Heart right ventricle (tissue), 16 donors: ENCODE measurements at regions not wholly inside any gene's neighbourhood (a gene's known extent, or its start where the extent isn't known, plus 50 kb on each side); places are given as distances from the start of the nearest gene placed in this dataset.
"Not testable (repeated sequence)": the region's sequence is repeated elsewhere in the genome, so short reads cannot be mapped to it uniquely, and the experiment has no call there.

Source experiments
- ATAC-seq, 8 donors: fragments of 200-7000 bp; cut with Tn5 transposase; one replicate each; pipeline ENCODE4 v1.9.1; 2020; ENCODE audit warnings: mild to moderate bottlenecking in 8 of 8, moderate library complexity in 8 of 8, moderate number of reproducible peaks in 1 of 8
- DNase-seq, 2 donors: peaks; one replicate each; pipeline ENCODE4 v3.0.0-alpha.2; 2020
- H3K27ac ChIP-seq, 10 donors: fragments of 200-600 bp; sonication (generic) in 2 of 10; one replicate each; pipeline versions ENCODE4 v1.5.0 to v1.8.0; 2020 to 2022; ENCODE audit warnings: mild to moderate bottlenecking in 3 of 10
- H3K27me3 ChIP-seq, 7 donors: fragments of 200-600 bp; one replicate each; pipeline ENCODE4 v1.8.0; 2021 to 2022; ENCODE audit warnings: mild to moderate bottlenecking in 2 of 7
- H3K36me3 ChIP-seq, 9 donors: fragments of 200-600 bp; sonication (generic) in 1 of 9; one replicate each; pipeline versions ENCODE4 v1.5.0 to v1.8.0; 2020 to 2022; ENCODE audit warnings: mild to moderate bottlenecking in 2 of 9
- H3K4me1 ChIP-seq, 9 donors: fragments of 200-600 bp; sonication (generic) in 1 of 9; one replicate each; pipeline versions ENCODE4 v1.5.0 to v1.8.0; 2020 to 2022; ENCODE audit warnings: mild to moderate bottlenecking in 4 of 9
- H3K4me3 ChIP-seq, 10 donors: fragments of 200-600 bp; sonication (generic) in 2 of 10; one replicate each; pipeline versions ENCODE4 v1.5.0 to v1.8.0; 2020 to 2022; ENCODE audit warnings: mild to moderate bottlenecking in 7 of 10, moderate library complexity in 2 of 10
- H3K9me3 ChIP-seq, 11 donors: fragments of 200-600 bp in 10 of 11; sonication (generic) in 2 of 11; one replicate each; pipeline versions ENCODE4 v1.5.0 to v1.8.0; 2013 to 2022; ENCODE audit warnings: mild to moderate bottlenecking in 2 of 11, control low read depth in 1 of 11, moderate library complexity in 1 of 11
- CTCF ChIP-seq, 9 donors: fragments of 200-600 bp; sonication (generic) in 2 of 9; IDR thresholded peaks; one replicate each; pipeline versions ENCODE4 v1.5.0 to v1.8.0; 2021 to 2022; ENCODE audit warnings: antibody characterized with exemption in 9 of 9, mild to moderate bottlenecking in 5 of 9, moderate library complexity in 1 of 9
- WGBS, 2 donors: extraction: QIAGEN DNeasy Blood & Tissue Kit; methylation state at CpG; one replicate each; pipeline ENCODE4 v1.1.7; 2013; ENCODE audit warnings: inconsistent platforms in 1 of 2; 5-methylcytosine and 5-hydroxymethylcytosine counted together
- intact Hi-C, 10 donors: fragments of 100-400 bp; cut with DNase I; formaldehyde crosslinking; loops; one replicate each; pipeline versions ENCODE4 v1.11.1 to v1.14.2; 2022
- donor health status: Arrhythmogenic right ventricular cardiomyopathy.
- donor health status: ischemic (EF 13 %, LVEDD 7.1; RV severe dilation, severe dysfunction).
- donor health status: healthy with polysubstance abuse.
- donor health status: DM: no; HTN: yes; CAD: no.
- donor health status: DM: no; HTN: no; CAD: no.
- donor health status: ischemic (EF 25% LVEDD 6.9; RV normal size, moderate dysfunction).
- donor health status: ischemic (EF 25% LVEDD 5.7; RV mildly dilated, moderate dysfunction).
- donor health status: healthy.
- donor health status: DM: yes; HTN: yes; CAD: no.
- donor health status: Ischemic cardiomyopathy.
- donor health status: ischemic (EF 35%, LVEDD 5.7; RV mildly dilated, moderate dysfunction).
- donor health status: nonischemic (EF 11% LVEDD 7.7; RV severe dilation, severe dysfunction).
- donor health status: DM: yes; HTN: yes; CAD: no.
- donor health status: PGD.
- donor health status: ischemic (EF 29% LVEDD 5.4; RV normal size, mild dysfunction).
- donor health status: nonischemic (EF 23%, LVEDD 6.1; RV moderate dilation, normal function).

GRCh38 chr6:94902974-94903628 is 674.2 kb upstream of the MANEA start:
- intact Hi-C loops, result no loop called here
- no peak for TF ChIP-seq CTCF (IDR thresholded peaks at IDR 0.05)
- H3K4me1 ChIP-seq, result no peaks in the 10 kb centered on the region
- no peaks in the 10 kb centered on the region for H3K27me3 ChIP-seq
- H3K4me3 ChIP-seq, result no peak overlapping the region
- H3K9me3 ChIP-seq, result peaks cover 0 to 7% (median 0%) of the 10 kb centered on the region in 11 donors
- H3K36me3 ChIP-seq, result no peaks in the 10 kb centered on the region
- ATAC-seq (no peak), DNase-seq (no peak)
- WGBS, 2 donors, result 63 to 65% methylated on average over 1 of the region's 1 CpG
- no peak overlapping the region for H3K27ac ChIP-seq

GRCh38 chr6:94899191-94899590 is 678.1 kb upstream of the MANEA start:
- no peak for ATAC-seq
- 59 to 65% methylated on average over 2 of the region's 2 CpGs for WGBS, 2 donors
- Histone ChIP-seq H3K9me3 (peaks cover 0 to 7% (median 0%) of the 10 kb centered on the region in 11 donors), H3K4me3 (no peak overlapping the region), H3K27me3 (no peaks in the 10 kb centered on the region), H3K36me3 (no peaks in the 10 kb centered on the region), H3K4me1 (no peaks in the 10 kb centered on the region), H3K27ac (no peak overlapping the region)
- no peak for DNase-seq
- intact Hi-C loops, result no loop called here
- TF ChIP-seq CTCF (IDR thresholded peaks at IDR 0.05), result no peak

DNA sequence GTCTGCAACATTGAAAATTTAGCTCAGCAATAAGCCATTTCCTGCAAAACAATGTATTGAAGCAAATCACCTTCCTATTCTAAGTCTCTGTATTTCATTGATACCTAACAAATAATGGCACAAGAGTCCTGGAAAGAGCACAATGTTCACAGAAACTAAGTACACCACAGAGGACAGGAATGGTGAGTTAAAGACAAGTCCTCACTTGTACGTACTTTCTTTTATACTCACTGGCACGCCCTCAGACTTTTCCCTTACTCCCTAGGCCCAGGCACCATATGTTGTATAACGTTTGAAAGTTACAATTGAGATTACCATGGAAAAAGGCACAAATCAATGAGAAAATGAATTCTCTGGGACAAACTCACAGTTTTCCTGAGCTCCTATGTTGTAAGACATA is 683.0 kb upstream of the MANEA start:
- TF ChIP-seq CTCF (IDR thresholded peaks at IDR 0.05), result no peak
- no peak overlapping the region for H3K27ac ChIP-seq
- no peaks in the 10 kb centered on the region for H3K9me3 ChIP-seq
- no peak for DNase-seq
- intact Hi-C loops, result no loop called here
- no peaks in the 10 kb centered on the region for H3K27me3 ChIP-seq
- no peak overlapping the region for H3K4me3 ChIP-seq
- no peaks in the 10 kb centered on the region for H3K4me1 ChIP-seq
- H3K36me3 ChIP-seq, result no peaks in the 10 kb centered on the region
- ATAC-seq, result no peak
- 57 to 58% methylated on average over 3 of the region's 3 CpGs for WGBS, 2 donors

DNA sequence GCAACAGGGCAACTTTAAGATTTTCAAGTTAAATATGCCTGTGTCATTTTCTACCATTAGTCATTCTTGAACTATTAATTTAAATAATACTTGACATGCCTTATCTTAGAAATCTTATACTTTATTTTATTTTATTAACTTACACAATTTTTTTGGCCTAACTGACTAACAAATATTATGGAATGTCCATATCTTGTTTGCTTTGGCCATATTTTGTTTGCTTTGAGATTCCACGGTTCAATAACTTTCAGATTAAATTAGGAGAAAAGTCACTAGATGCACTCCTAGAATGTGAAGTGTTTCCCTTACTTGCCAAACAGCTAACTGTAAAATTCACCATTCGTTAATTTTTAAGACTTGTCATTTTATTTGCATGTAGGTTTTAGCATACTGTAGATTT is 684.0 kb upstream of the MANEA start:
- no peak for TF ChIP-seq CTCF (IDR thresholded peaks at IDR 0.05)
- ATAC-seq, result no peak
- intact Hi-C loops, result no loop called here

GRCh38 chr6:94873819-94874218 is 703.5 kb upstream of the MANEA start:
- H3K9me3 ChIP-seq, H3K4me3 ChIP-seq, DNase-seq, H3K36me3 ChIP-seq, H3K27ac ChIP-seq, intact Hi-C loops, H3K27me3 ChIP-seq, H3K4me1 ChIP-seq, ATAC-seq: not testable (repeated sequence)
- WGBS, 2 donors, result 68 to 70% methylated on average over 5 of the region's 5 CpGs

More for the DNA sequence above, 684.0 kb upstream of the MANEA start:
- no peaks in the 10 kb centered on the region for H3K9me3 ChIP-seq
- WGBS, 2 donors, result 80 to 82% methylated on average over 2 of the region's 2 CpGs
- H3K4me1 ChIP-seq, result no peaks in the 10 kb centered on the region
- no peaks in the 10 kb centered on the region for H3K36me3 ChIP-seq
- H3K4me3 ChIP-seq, result no peak overlapping the region
- no peaks in the 10 kb centered on the region for H3K27me3 ChIP-seq
- no peak overlapping the region for H3K27ac ChIP-seq
- DNase-seq, result no peak
